Fibroblast of lung (primary cell): ENCODE measurements at regions not wholly inside any gene's neighbourhood (a gene's known extent, or its start where the extent isn't known, plus 50 kb on each side); places are given as distances from the start of the nearest gene placed in this dataset.

Source experiments
- DNase-seq, 2 donors: peaks; one replicate each; pipeline versions ENCODE4 v3.0.0 to v3.0.0-alpha.2; 2010; ENCODE audit warnings: low read depth in 2 of 2
- H2AFZ ChIP-seq: 2 replicates; pipeline ENCODE4 v1.5.1; 2012; ENCODE audit warnings: low read length, control low read depth, inconsistent platforms
- H3K27ac ChIP-seq: 2 replicates; pipeline ENCODE4 v1.5.1; 2011; ENCODE audit warnings: low read length, control low read depth; ENCODE audit not compliant: insufficient read depth
- H3K27me3 ChIP-seq: 2 replicates; pipeline ENCODE4 v1.5.1; 2011; ENCODE audit warnings: mild to moderate bottlenecking, low read length; ENCODE audit not compliant: control insufficient read depth, insufficient read depth
- H3K36me3 ChIP-seq: 2 replicates; pipeline ENCODE4 v1.5.1; 2011; ENCODE audit warnings: low read length; ENCODE audit not compliant: control insufficient read depth, insufficient read depth
- H3K4me1 ChIP-seq: 2 replicates; pipeline ENCODE4 v1.5.1; 2011; ENCODE audit warnings: low read length; ENCODE audit not compliant: control insufficient read depth, insufficient read depth; ENCODE audit errors: extremely low read depth
- H3K4me2 ChIP-seq: 2 replicates; pipeline ENCODE4 v1.5.1; 2011; ENCODE audit warnings: low read length, control low read depth; ENCODE audit not compliant: insufficient read depth; ENCODE audit errors: extremely low read depth
- H3K4me3 ChIP-seq, 4 experiments: fragments of 200-600 bp in 1 of 4; sonication (generic) in 1 of 4; replicated peaks in 1 of 4; 2 replicates each; pipeline ENCODE4 v1.5.1; 2011 to 2016; ENCODE audit warnings: low read length in 4 of 4, low read depth in 3 of 4, mild to moderate bottlenecking in 3 of 4, control low read depth in 2 of 4, inconsistent platforms in 1 of 4, mixed read lengths in 1 of 4; ENCODE audit not compliant: insufficient read depth in 1 of 4; ENCODE audit errors: control extremely low read depth in 1 of 4
- H3K79me2 ChIP-seq: 2 replicates; pipeline ENCODE4 v1.5.1; 2012; ENCODE audit warnings: mild to moderate bottlenecking, low read length, inconsistent platforms; ENCODE audit not compliant: control insufficient read depth, insufficient read depth
- H3K9ac ChIP-seq: 2 replicates; pipeline ENCODE4 v1.5.1; 2011; ENCODE audit warnings: mild to moderate bottlenecking, low read length, control low read depth; ENCODE audit not compliant: insufficient read depth
- H3K9me3 ChIP-seq: 2 replicates; pipeline ENCODE4 v1.5.1; 2012; ENCODE audit warnings: low read depth, low read length; ENCODE audit not compliant: control insufficient read depth, insufficient read depth
- H4K20me1 ChIP-seq: 2 replicates; pipeline ENCODE4 v1.5.1; 2011; ENCODE audit warnings: low read length; ENCODE audit not compliant: control insufficient read depth, insufficient read depth; ENCODE audit errors: extremely low read depth
- CTCF ChIP-seq, 2 donors: IDR thresholded peaks in 1 of 2; conservative IDR thresholded peaks in 1 of 2; 1 replicate in 1 of 2; 2 replicates in 1 of 2; pipeline ENCODE4 v1.5.1; 2011 to 2012; ENCODE audit warnings: low read length in 2 of 2, control low read depth in 1 of 2, inconsistent platforms in 1 of 2, low read depth in 1 of 2, mild to moderate bottlenecking in 1 of 2
- EZH2 ChIP-seq: IDR thresholded peaks from 2 replicates; pipeline ENCODE4 v1.5.1; 2012; ENCODE audit warnings: low read length, control low read depth, mild to moderate bottlenecking; ENCODE audit errors: missing control alignments

- peak in 1 of 2 donors; percentile 27 for DNase-seq
- Histone ChIP-seq H4K20me1 (no peaks in the 10 kb centered on the region), H3K9me3 (no peaks in the 10 kb centered on the region), H3K9ac (no peak overlapping the region), H3K4me2 (peak overlapping the region; percentile 9), H3K4me1 (peaks cover 10% of the 10 kb centered on the region), H3K27ac (no peak overlapping the region), H3K36me3 (no peaks in the 10 kb centered on the region), H3K4me3 (no peak overlapping the region), H3K27me3 (no peaks in the 10 kb centered on the region), H2AFZ (no peak overlapping the region), H3K79me2 (no peaks in the 10 kb centered on the region)
- no peak for TF ChIP-seq EZH2
Measured at GRCh38 chr21:39115576-39116235, 67.5 kb downstream of the PSMG1 start.

- Histone ChIP-seq H3K79me2 (no peaks in the 10 kb centered on the region), H3K27ac (no peak overlapping the region), H4K20me1 (no peaks in the 10 kb centered on the region), H3K27me3 (no peaks in the 10 kb centered on the region), H3K9ac (no peak overlapping the region), H2AFZ (no peak overlapping the region), H3K4me3 (no peak overlapping the region), H3K4me1 (peaks cover 13% of the 10 kb centered on the region), H3K36me3 (no peaks in the 10 kb centered on the region), H3K9me3 (no peaks in the 10 kb centered on the region), H3K4me2 (peak overlapping the region; percentile 15)
- DNase-seq: peak; percentile 62 to 80
- TF ChIP-seq CTCF (conservative IDR thresholded peaks at IDR 0.05 in 1 of 2, IDR thresholded peaks at IDR 0.05 in 1 of 2; ENCODE audit: low read depth in 1 of 2, low read length in 2 of 2) (no peak), EZH2 (no peak)
Measured at GRCh38 chr21:39114871-39115575, 68.2 kb downstream of the PSMG1 start.

GRCh38 chr21:39111931-39112550, 71.2 kb downstream of the PSMG1 start:
- Histone ChIP-seq H3K4me3 (no peak overlapping the region), H3K9me3 (no peaks in the 10 kb centered on the region), H3K4me1 (peaks cover 13% of the 10 kb centered on the region), H3K4me2 (no peak overlapping the region), H2AFZ (no peak overlapping the region), H4K20me1 (no peaks in the 10 kb centered on the region), H3K79me2 (no peaks in the 10 kb centered on the region), H3K9ac (no peak overlapping the region), H3K27ac (no peak overlapping the region), H3K36me3 (no peaks in the 10 kb centered on the region), H3K27me3 (no peaks in the 10 kb centered on the region)
- peak; percentile 60 to 82 for DNase-seq
- no peak for TF ChIP-seq EZH2
- TF ChIP-seq CTCF (conservative IDR thresholded peaks at IDR 0.05 in 1 of 2, IDR thresholded peaks at IDR 0.05 in 1 of 2; ENCODE audit: low read depth in 1 of 2, low read length in 2 of 2): no peak
